HL-60 (cell line): ENCODE measurements at regions not wholly inside any gene's neighbourhood (a gene's known extent, or its start where the extent isn't known, plus 50 kb on each side); places are given as distances from the start of the nearest gene placed in this dataset.

Experiments used
- DNase-seq, 2 experiments: peaks; one replicate each; pipeline ENCODE4 v3.0.0-alpha.2; 2010 to 2020; ENCODE audit warnings: low read depth in 1 of 2, low spot score in 1 of 2
- H3K27ac ChIP-seq: fragments of 250-450 bp; sonication (Bioruptor Pico); replicated peaks from 2 replicates; pipeline ENCODE4 v1.5.1; 2020; ENCODE audit warnings: mild to moderate bottlenecking, moderate library complexity
- H3K27me3 ChIP-seq: fragments of 250-450 bp; sonication (Bioruptor Pico); 2 replicates; pipeline ENCODE4 v1.5.1; 2021; ENCODE audit warnings: mild to moderate bottlenecking, moderate library complexity; ENCODE audit not compliant: insufficient read depth, poor library complexity, severe bottlenecking
- H3K4me3 ChIP-seq: replicated peaks from 2 replicates; pipeline ENCODE4 v1.5.1; 2011; ENCODE audit warnings: mild to moderate bottlenecking, control low read depth, low read length; ENCODE audit not compliant: insufficient read depth
- GABPA ChIP-seq: IDR thresholded peaks from 2 replicates; pipeline ENCODE4 v1.6.1; 2012; ENCODE audit warnings: low read depth
- POLR2AphosphoS5 ChIP-seq: IDR thresholded peaks from 2 replicates; pipeline ENCODE4 v1.6.1; 2012; ENCODE audit warnings: low read depth
- SPI1 ChIP-seq: IDR thresholded peaks from 2 replicates; pipeline ENCODE4 v1.6.1; 2012; ENCODE audit warnings: low read depth, mild to moderate bottlenecking, borderline replicate concordance
- TF ChIP-seq, protein P1 (sequence below): IDR thresholded peaks from 2 replicates; pipeline ENCODE4 v1.6.1; 2012; ENCODE audit warnings: low read depth; ENCODE audit not compliant: insufficient replicate concordance
- TF ChIP-seq, protein P2 (sequence below): IDR thresholded peaks from one replicate; pipeline ENCODE4 v1.5.1; 2011; ENCODE audit warnings: low read length, control low read depth, inconsistent platforms; ENCODE audit not compliant: insufficient read depth

DNA sequence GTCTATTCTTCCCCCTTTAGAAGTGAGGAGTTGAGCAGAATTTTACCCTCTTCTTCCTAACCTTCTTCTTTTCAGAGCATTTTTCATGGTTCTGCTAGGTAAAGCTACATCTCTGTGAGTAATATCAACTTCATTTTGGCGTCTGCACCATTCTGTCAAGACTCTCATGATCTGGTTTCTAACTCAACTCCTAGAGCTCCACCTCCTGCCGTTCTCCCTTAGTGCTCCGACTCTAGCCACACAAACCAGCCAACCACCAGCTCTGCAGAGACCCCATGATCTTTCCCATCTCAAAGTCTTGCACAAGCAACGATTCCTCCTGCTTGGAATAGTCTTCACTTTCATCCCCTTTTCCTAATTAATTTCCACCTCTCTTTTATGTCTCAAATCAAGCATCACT, 193.9 kb upstream of the TMC3 start:
- DNase-seq, result no peak
- H3K27ac ChIP-seq, result no peak overlapping the region
- TF ChIP-seq, protein P1, sequence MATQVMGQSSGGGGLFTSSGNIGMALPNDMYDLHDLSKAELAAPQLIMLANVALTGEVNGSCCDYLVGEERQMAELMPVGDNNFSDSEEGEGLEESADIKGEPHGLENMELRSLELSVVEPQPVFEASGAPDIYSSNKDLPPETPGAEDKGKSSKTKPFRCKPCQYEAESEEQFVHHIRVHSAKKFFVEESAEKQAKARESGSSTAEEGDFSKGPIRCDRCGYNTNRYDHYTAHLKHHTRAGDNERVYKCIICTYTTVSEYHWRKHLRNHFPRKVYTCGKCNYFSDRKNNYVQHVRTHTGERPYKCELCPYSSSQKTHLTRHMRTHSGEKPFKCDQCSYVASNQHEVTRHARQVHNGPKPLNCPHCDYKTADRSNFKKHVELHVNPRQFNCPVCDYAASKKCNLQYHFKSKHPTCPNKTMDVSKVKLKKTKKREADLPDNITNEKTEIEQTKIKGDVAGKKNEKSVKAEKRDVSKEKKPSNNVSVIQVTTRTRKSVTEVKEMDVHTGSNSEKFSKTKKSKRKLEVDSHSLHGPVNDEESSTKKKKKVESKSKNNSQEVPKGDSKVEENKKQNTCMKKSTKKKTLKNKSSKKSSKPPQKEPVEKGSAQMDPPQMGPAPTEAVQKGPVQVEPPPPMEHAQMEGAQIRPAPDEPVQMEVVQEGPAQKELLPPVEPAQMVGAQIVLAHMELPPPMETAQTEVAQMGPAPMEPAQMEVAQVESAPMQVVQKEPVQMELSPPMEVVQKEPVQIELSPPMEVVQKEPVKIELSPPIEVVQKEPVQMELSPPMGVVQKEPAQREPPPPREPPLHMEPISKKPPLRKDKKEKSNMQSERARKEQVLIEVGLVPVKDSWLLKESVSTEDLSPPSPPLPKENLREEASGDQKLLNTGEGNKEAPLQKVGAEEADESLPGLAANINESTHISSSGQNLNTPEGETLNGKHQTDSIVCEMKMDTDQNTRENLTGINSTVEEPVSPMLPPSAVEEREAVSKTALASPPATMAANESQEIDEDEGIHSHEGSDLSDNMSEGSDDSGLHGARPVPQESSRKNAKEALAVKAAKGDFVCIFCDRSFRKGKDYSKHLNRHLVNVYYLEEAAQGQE, result no peak
- TF ChIP-seq SPI1 (no peak), POLR2AphosphoS5 (no peak), GABPA (no peak)
- TF ChIP-seq, protein P2, sequence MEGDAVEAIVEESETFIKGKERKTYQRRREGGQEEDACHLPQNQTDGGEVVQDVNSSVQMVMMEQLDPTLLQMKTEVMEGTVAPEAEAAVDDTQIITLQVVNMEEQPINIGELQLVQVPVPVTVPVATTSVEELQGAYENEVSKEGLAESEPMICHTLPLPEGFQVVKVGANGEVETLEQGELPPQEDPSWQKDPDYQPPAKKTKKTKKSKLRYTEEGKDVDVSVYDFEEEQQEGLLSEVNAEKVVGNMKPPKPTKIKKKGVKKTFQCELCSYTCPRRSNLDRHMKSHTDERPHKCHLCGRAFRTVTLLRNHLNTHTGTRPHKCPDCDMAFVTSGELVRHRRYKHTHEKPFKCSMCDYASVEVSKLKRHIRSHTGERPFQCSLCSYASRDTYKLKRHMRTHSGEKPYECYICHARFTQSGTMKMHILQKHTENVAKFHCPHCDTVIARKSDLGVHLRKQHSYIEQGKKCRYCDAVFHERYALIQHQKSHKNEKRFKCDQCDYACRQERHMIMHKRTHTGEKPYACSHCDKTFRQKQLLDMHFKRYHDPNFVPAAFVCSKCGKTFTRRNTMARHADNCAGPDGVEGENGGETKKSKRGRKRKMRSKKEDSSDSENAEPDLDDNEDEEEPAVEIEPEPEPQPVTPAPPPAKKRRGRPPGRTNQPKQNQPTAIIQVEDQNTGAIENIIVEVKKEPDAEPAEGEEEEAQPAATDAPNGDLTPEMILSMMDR, result no peak
- no peaks in the 10 kb centered on the region for H3K27me3 ChIP-seq
- H3K4me3 ChIP-seq, result no peak overlapping the region

DNA sequence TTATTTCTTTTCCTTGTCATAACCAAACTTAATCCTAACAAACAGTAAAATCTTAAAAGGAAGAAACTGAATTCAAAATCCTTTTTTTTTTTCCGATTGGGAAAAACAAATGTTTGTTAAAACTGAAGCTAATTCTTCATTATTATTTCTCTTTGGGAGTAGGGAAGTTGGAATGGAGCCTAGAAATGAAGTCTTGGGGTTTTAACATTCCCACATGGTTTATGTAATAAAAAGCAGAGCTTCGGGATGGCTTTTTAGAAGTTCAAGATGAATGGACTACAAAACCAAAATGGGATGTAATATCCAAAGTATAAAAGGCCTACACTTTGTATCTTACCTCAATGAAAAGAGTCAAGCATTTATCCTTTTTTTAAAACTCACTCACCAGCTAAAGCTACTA, 189.0 kb upstream of the TMC3 start:
- Histone ChIP-seq H3K27me3 (no peaks in the 10 kb centered on the region), H3K4me3 (no peak overlapping the region), H3K27ac (no peak overlapping the region)
- no peak for DNase-seq
- TF ChIP-seq GABPA (no peak), SPI1 (no peak), POLR2AphosphoS5 (no peak)
- TF ChIP-seq, protein P2, result no peak
- TF ChIP-seq, protein P1, result no peak

DNA sequence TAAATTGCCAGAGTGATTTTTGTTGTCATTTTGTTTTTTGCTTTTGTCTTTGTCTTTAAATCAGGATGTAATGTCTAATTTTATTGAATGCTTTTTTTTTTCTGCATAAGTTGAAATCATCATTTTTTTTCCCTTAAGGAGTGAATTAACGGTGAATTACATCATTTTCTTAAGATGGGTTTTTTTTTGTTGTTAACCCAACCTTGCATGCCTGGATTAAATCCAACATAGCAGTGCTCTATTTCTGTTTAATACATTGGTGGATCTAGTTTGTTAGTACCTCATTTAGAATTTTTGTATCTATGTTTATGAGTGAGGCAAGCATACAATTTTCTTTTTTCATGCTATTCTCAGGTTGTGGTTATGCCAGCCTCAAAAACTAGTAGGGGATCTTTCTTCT, 186.4 kb upstream of the TMC3 start:
- H3K4me3 ChIP-seq, result no peak overlapping the region
- no peaks in the 10 kb centered on the region for H3K27me3 ChIP-seq
- no peak for TF ChIP-seq POLR2AphosphoS5
- TF ChIP-seq, protein P2, result no peak
- H3K27ac ChIP-seq, result no peak overlapping the region
- no peak for DNase-seq

DNA sequence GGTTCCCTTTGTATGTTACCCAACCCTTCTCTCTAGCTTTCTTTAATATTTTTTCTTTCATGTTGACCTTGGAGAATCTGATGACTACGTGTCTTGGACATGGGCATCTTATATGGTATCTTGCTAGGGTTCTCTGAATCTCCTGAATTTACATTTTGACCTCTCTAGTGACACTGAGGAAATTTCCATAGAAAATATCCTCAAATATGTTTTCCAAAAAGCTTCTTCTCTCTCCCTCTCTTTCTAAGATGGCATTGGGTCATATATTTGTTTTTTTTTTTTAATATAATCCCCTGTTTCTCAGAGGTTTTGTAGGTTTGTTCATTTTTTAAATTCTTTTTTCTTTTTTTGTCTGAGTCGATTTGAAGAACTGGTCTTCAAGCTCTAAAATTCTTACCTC, 184.0 kb upstream of the TMC3 start:
- no peak for TF ChIP-seq POLR2AphosphoS5
- TF ChIP-seq, protein P1, result no peak
- no peak for TF ChIP-seq SPI1
- TF ChIP-seq, protein P2, result no peak
- TF ChIP-seq GABPA, result no peak
- Histone ChIP-seq H3K27me3 (no peaks in the 10 kb centered on the region), H3K4me3 (no peak overlapping the region), H3K27ac (no peak overlapping the region)
- no peak for DNase-seq
